GM19328 (cell line): ENCODE measurements at regions not wholly inside any gene's neighbourhood (a gene's known extent, or its start where the extent isn't known, plus 50 kb on each side); places are given as distances from the start of the nearest gene placed in this dataset.
"Not testable (repeated sequence)": the region's sequence is repeated elsewhere in the genome, so short reads cannot be mapped to it uniquely, and the experiment has no call there.

Experiments used
- ATAC-seq: cut with Tn5 transposase; IDR thresholded peaks from one replicate; pipeline ENCODE4 v1.9.1; 2021; ENCODE audit warnings: mild to moderate bottlenecking, moderate library complexity; ENCODE audit not compliant: unreplicated experiment

- ATAC-seq = no peak
Observed at GRCh38 chr12:84408936-84409335, 503.7 kb downstream of the SLC6A15 start.

- not testable (repeated sequence) for ATAC-seq
Observed at GRCh38 chr12:84406720-84407119, 505.9 kb downstream of the SLC6A15 start.

GRCh38 chr12:84397846-84398245, 514.8 kb downstream of the SLC6A15 start:
- ATAC-seq = no peak

GRCh38 chr12:84397263-84397662, 515.3 kb downstream of the SLC6A15 start:
- no peak for ATAC-seq

GRCh38 chr12:84391176-84391575, 521.4 kb downstream of the SLC6A15 start:
- ATAC-seq = not testable (repeated sequence)

- no peak for ATAC-seq
Observed at GRCh38 chr12:84384384-84384783, 528.2 kb downstream of the SLC6A15 start.

- not testable (repeated sequence) for ATAC-seq
Observed at GRCh38 chr12:84382486-84382885, 530.1 kb downstream of the SLC6A15 start.

- no peak for ATAC-seq
Observed at GRCh38 chr12:84376320-84376719, 536.3 kb downstream of the SLC6A15 start.

- ATAC-seq = no peak
Observed at GRCh38 chr12:84375449-84376170, 537.0 kb downstream of the SLC6A15 start.

GRCh38 chr12:84362552-84362897, 550.1 kb downstream of the SLC6A15 start:
- no peak for ATAC-seq

GRCh38 chr12:84361651-84362551, 550.7 kb downstream of the SLC6A15 start:
- ATAC-seq = no peak

GRCh38 chr12:84357314-84357713, 555.3 kb downstream of the SLC6A15 start:
- no peak for ATAC-seq

GRCh38 chr12:84356224-84356623, 556.4 kb downstream of the SLC6A15 start:
- no peak for ATAC-seq

- no peak for ATAC-seq
Observed at GRCh38 chr12:84355561-84355960, 557.0 kb downstream of the SLC6A15 start.

GRCh38 chr12:84348582-84348981, 564.0 kb downstream of the SLC6A15 start:
- ATAC-seq = no peak

- ATAC-seq = no peak
Observed at GRCh38 chr12:84341467-84342193, 571.0 kb downstream of the SLC6A15 start.

GRCh38 chr12:84336231-84336630, 576.4 kb downstream of the SLC6A15 start:
- ATAC-seq = no peak

GRCh38 chr12:84329938-84330337, 582.7 kb downstream of the SLC6A15 start:
- ATAC-seq = no peak

GRCh38 chr12:84315926-84316325, 596.7 kb downstream of the SLC6A15 start:
- ATAC-seq = no peak

- no peak for ATAC-seq
Observed at GRCh38 chr12:84313323-84313675, 599.3 kb downstream of the SLC6A15 start.

GRCh38 chr12:84308211-84308610, 604.4 kb downstream of the SLC6A15 start:
- no peak for ATAC-seq

- ATAC-seq = no peak
Observed at GRCh38 chr12:84305144-84305543, 607.5 kb downstream of the SLC6A15 start.
